ENCODE measurements at regions not wholly inside any gene's neighbourhood (a gene's known extent, or its start where the extent isn't known, plus 50 kb on each side); places are given as distances from the start of the nearest gene placed in this dataset.

- Histone ChIP-seq H3K9me1 (ENCODE audit: insufficient read depth, low read length) (no peaks in the 10 kb centered on the region), H3K36me3 (ENCODE audit: control insufficient read depth, insufficient read depth, low read length) (no peaks in the 10 kb centered on the region), H2AFZ (replicated peaks; ENCODE audit: low read length, poor library complexity) (no peak overlapping the region), H4K5ac (ENCODE audit: low read depth, low read length) (no peak overlapping the region), H3K27me3 (ENCODE audit: control insufficient read depth, insufficient read depth, low read length) (no peaks in the 10 kb centered on the region), H3K4me3 (ENCODE audit: insufficient read depth, low read depth, low read length) (no peak overlapping the region), H3K4ac (ENCODE audit: low read depth, low read length) (no peak overlapping the region), H3K23ac (ENCODE audit: low read depth, low read length) (no peak overlapping the region), H3K14ac (replicated peaks; ENCODE audit: low read depth, low read length) (no peak overlapping the region), H3K79me1 (ENCODE audit: low read depth in 1 of 2, low read length in 2 of 2) (no peaks in the 10 kb centered on the region), H2AK9ac (replicated peaks; ENCODE audit: low read depth, low read length, poor library complexity) (no peak overlapping the region), H4K8ac (ENCODE audit: low read depth in 2 of 2, low read length in 2 of 2) (no peak overlapping the region), H2AK5ac (ENCODE audit: low read depth, low read length) (no peak overlapping the region), H4K91ac (ENCODE audit: insufficient read depth, low read depth, low read length) (no peak overlapping the region), H2BK5ac (ENCODE audit: low read depth, low read length, poor library complexity, severe bottlenecking) (no peak overlapping the region), H2BK15ac (ENCODE audit: low read depth, low read length) (no peak overlapping the region), H3K56ac (ENCODE audit: extremely low read depth, insufficient read depth, low read length) (no peak overlapping the region), H3K4me2 (ENCODE audit: low read depth, low read length) (no peak overlapping the region), H3K9ac (ENCODE audit: low read depth, low read length) (no peak overlapping the region), H4K20me1 (ENCODE audit: insufficient read depth, low read length) (no peaks in the 10 kb centered on the region), H2BK20ac (ENCODE audit: low read depth, low read length) (no peak overlapping the region), H3K4me1 (ENCODE audit: control insufficient read depth, insufficient read depth, low read length) (no peaks in the 10 kb centered on the region), H3K27ac (ENCODE audit: insufficient read depth, low read length) (no peak overlapping the region), H3K18ac (ENCODE audit: low read depth, low read length) (no peak overlapping the region), H2BK120ac (ENCODE audit: low read depth, low read length) (no peak overlapping the region), H3K9me3 (ENCODE audit: control insufficient read depth, insufficient read depth, low read length) (no peaks in the 10 kb centered on the region)
- no peak for TF ChIP-seq POLR2A (IDR thresholded peaks at IDR 0.05; ENCODE audit: low read depth, low read length)
- TF ChIP-seq ELK1 (IDR thresholded peaks at IDR 0.05; ENCODE audit: borderline replicate concordance, low read depth, low read length), result no peak
- no peak for TF ChIP-seq NFE2L2 (IDR thresholded peaks at IDR 0.05; ENCODE audit: low read depth, low read length)
- TF ChIP-seq USF2 (IDR thresholded peaks at IDR 0.05; ENCODE audit: low read depth, low read length), result no peak
- TF ChIP-seq CHD1 (IDR thresholded peaks at IDR 0.05; ENCODE audit: low read depth, low read length), result no peak
- TF ChIP-seq CTCF (conservative IDR thresholded peaks at IDR 0.05; ENCODE audit: low read depth, low read length), result no peak
- no peak for TF ChIP-seq BHLHE40 (IDR thresholded peaks at IDR 0.05; ENCODE audit: low read depth, low read length)
- TF ChIP-seq FOS (IDR thresholded peaks at IDR 0.05; ENCODE audit: low read depth, low read length), result no peak
- no peak for TF ChIP-seq RCOR1 (IDR thresholded peaks at IDR 0.05; ENCODE audit: insufficient replicate concordance, low read length)
- TF ChIP-seq MXI1 (IDR thresholded peaks at IDR 0.05; ENCODE audit: borderline replicate concordance, low read depth, low read length), result no peak
- no peak for TF ChIP-seq RAD21 (IDR thresholded peaks at IDR 0.05; ENCODE audit: low read length)
- TF ChIP-seq SMC3 (IDR thresholded peaks at IDR 0.05; ENCODE audit: low read depth, low read length), result no peak
- no peak for TF ChIP-seq MAFK (IDR thresholded peaks at IDR 0.05; ENCODE audit: low read depth, low read length)
- dilution Hi-C loops (cut with HindIII; ENCODE audit: low sequenced_read_pairs, unreplicated experiment) (no loop called here), intact Hi-C loops (cut with micrococcal nuclease) (no loop called here), in situ Hi-C loops (cut with MboI; ENCODE audit: low sequenced_read_pairs) (no loop called here)
- DNase-seq, result no peak
- no peak for ATAC-seq (ENCODE audit: low read depth)
- BruUV-seq (replicated peaks), result no TSS peak
- ChIA-PET POLR2A (ENCODE audit: unreplicated experiment) (no interaction called here), CTCF (no interaction called here)
- no CpG with 5 or more reads among the region's 3 CpGs for WGBS, 2 experiments (ENCODE audit: extremely low coverage in 2 of 2, insufficient read length in 1 of 2)
Observed at GRCh38 chr9:2351324-2351723, 270.3 kb upstream of the VLDLR start.

Data from IMR-90 (cell line).